Hepatocyte (in vitro differentiated cells): ENCODE measurements at regions not wholly inside any gene's neighbourhood (a gene's known extent, or its start where the extent isn't known, plus 50 kb on each side); places are given as distances from the start of the nearest gene placed in this dataset.
A peak's percentile ranks its signal among the peaks of the same experiment; 100 is the strongest.
"Not testable (repeated sequence)": the region's sequence is repeated elsewhere in the genome, so short reads cannot be mapped to it uniquely, and the experiment has no call there.

Experiments
- DNase-seq: peaks from one replicate; pipeline ENCODE4 v3.0.0-alpha.2; 2016; ENCODE audit warnings: low spot score
- H2AFZ ChIP-seq: fragments of 200-600 bp; sonication (generic); 2 replicates; pipeline ENCODE4 v1.6.0; 2016; ENCODE audit warnings: antibody characterized with exemption, mild to moderate bottlenecking
- H3K27ac ChIP-seq: fragments of 200-600 bp; sonication (generic); 2 replicates; pipeline ENCODE4 v1.5.1; 2016; ENCODE audit warnings: mild to moderate bottlenecking
- H3K27me3 ChIP-seq: fragments of 200-600 bp; sonication (generic); 2 replicates; pipeline ENCODE4 v1.6.1; 2016
- H3K36me3 ChIP-seq: fragments of 200-600 bp; sonication (generic); replicated peaks from 2 replicates; pipeline ENCODE4 v1.5.1; 2016; ENCODE audit warnings: low read depth; ENCODE audit not compliant: insufficient read depth
- H3K4me1 ChIP-seq: fragments of 200-600 bp; sonication (generic); 2 replicates; pipeline ENCODE4 v1.5.1; 2016; ENCODE audit warnings: mild to moderate bottlenecking, moderate library complexity; ENCODE audit not compliant: insufficient read depth
- H3K4me2 ChIP-seq: fragments of 200-600 bp; sonication (generic); 2 replicates; pipeline ENCODE4 v1.6.0; 2016
- H3K4me3 ChIP-seq: fragments of 200-600 bp; sonication (generic); 2 replicates; pipeline ENCODE4 v1.5.1; 2016; ENCODE audit warnings: mild to moderate bottlenecking
- H3K79me2 ChIP-seq: fragments of 200-600 bp; sonication (generic); 2 replicates; pipeline ENCODE4 v1.6.0; 2017; ENCODE audit warnings: mild to moderate bottlenecking
- H3K9me2 ChIP-seq: fragments of 200-600 bp; sonication (generic); replicated peaks from 2 replicates; pipeline ENCODE4 v1.6.0; 2017; ENCODE audit warnings: mild to moderate bottlenecking; ENCODE audit not compliant: insufficient read depth
- H3K9me3 ChIP-seq: fragments of 200-600 bp; sonication (generic); 2 replicates; pipeline ENCODE4 v1.5.1; 2016; ENCODE audit warnings: low read depth, mild to moderate bottlenecking
- H4K20me1 ChIP-seq: fragments of 200-600 bp; sonication (generic); 2 replicates; pipeline ENCODE4 v1.6.0; 2016; ENCODE audit warnings: mild to moderate bottlenecking; ENCODE audit not compliant: insufficient read depth, poor library complexity, severe bottlenecking
- EZH2 ChIP-seq: fragments of 200-600 bp; sonication (generic); IDR thresholded peaks from 2 replicates; pipeline ENCODE4 v1.6.1; 2016; ENCODE audit warnings: antibody characterized with exemption, mild to moderate bottlenecking, borderline replicate concordance
- EZH2phosphoT487 ChIP-seq: fragments of 200-600 bp; sonication (generic); IDR thresholded peaks from one replicate; pipeline ENCODE4 v1.6.1; 2018; ENCODE audit warnings: antibody characterized with exemption, mild to moderate bottlenecking, low read depth, moderate library complexity; ENCODE audit not compliant: unreplicated experiment, severe bottlenecking
- WGBS: methylation state at CpG from one replicate; pipeline ENCODE4 v1.1.6; 2016; ENCODE audit warnings: low lambda C conversion rate; ENCODE audit errors: missing lambda C conversion rate; 5-methylcytosine and 5-hydroxymethylcytosine counted together
- TF ChIP-seq, protein P1 (sequence below): fragments of 200-600 bp; sonication (generic); IDR thresholded peaks from 2 replicates; pipeline ENCODE4 v1.5.1; 2016; ENCODE audit warnings: antibody characterized with exemption, mild to moderate bottlenecking; ENCODE audit not compliant: poor library complexity

DNA sequence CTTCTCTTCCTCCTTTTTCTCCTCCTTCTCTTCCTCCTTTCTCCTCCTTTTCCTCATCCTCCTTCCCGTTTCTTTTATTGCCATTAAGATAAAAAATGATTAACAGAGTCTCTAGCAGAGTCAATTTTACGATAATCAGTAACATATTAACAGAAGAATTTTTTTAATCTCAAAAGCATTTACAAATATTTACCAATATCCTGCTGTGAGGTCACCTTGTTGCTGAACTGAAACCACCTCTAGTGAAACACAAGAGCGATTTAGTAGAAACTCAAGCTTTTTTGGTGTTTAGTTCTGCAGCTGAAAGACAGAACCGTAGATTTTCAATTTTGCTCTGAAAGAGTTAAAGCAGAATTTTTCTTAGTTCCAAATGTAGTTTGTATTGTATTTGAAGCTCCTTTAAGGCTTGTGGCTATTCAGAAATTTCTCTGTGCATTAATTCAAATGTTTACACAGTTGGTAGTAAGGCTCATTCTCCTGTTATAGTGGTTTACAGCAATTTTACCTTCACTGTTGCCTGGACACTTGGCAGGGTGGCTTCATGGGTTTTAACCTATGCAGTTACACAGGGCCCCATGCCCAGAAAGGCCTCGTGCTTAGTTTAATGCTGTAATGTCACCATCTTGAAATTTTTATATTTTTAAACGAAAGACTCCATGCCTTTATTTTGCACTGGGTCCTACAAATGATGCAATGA is 1106.6 kb upstream of the FAM98A start:
- peak overlapping the region; percentile 58 for H3K27ac ChIP-seq
- no peaks in the 10 kb centered on the region for H3K9me3 ChIP-seq
- TF ChIP-seq EZH2 = no peak
- TF ChIP-seq, protein P1, sequence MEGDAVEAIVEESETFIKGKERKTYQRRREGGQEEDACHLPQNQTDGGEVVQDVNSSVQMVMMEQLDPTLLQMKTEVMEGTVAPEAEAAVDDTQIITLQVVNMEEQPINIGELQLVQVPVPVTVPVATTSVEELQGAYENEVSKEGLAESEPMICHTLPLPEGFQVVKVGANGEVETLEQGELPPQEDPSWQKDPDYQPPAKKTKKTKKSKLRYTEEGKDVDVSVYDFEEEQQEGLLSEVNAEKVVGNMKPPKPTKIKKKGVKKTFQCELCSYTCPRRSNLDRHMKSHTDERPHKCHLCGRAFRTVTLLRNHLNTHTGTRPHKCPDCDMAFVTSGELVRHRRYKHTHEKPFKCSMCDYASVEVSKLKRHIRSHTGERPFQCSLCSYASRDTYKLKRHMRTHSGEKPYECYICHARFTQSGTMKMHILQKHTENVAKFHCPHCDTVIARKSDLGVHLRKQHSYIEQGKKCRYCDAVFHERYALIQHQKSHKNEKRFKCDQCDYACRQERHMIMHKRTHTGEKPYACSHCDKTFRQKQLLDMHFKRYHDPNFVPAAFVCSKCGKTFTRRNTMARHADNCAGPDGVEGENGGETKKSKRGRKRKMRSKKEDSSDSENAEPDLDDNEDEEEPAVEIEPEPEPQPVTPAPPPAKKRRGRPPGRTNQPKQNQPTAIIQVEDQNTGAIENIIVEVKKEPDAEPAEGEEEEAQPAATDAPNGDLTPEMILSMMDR = no peak
- no peak for TF ChIP-seq EZH2phosphoT487
- no peak for DNase-seq
- no peaks in the 10 kb centered on the region for H4K20me1 ChIP-seq
- no peaks in the 10 kb centered on the region for H3K79me2 ChIP-seq
- no peak overlapping the region for H2AFZ ChIP-seq
- H3K4me1 ChIP-seq = no peaks in the 10 kb centered on the region
- no peak overlapping the region for H3K4me3 ChIP-seq
- peak overlapping the region; percentile 57 for H3K4me2 ChIP-seq
- WGBS = 51% methylated on average over 6 of the region's 6 CpGs
- H3K36me3 ChIP-seq = no peaks in the 10 kb centered on the region
- no peaks in the 10 kb centered on the region for H3K27me3 ChIP-seq
- H3K9me2 ChIP-seq = no peaks in the 10 kb centered on the region

DNA sequence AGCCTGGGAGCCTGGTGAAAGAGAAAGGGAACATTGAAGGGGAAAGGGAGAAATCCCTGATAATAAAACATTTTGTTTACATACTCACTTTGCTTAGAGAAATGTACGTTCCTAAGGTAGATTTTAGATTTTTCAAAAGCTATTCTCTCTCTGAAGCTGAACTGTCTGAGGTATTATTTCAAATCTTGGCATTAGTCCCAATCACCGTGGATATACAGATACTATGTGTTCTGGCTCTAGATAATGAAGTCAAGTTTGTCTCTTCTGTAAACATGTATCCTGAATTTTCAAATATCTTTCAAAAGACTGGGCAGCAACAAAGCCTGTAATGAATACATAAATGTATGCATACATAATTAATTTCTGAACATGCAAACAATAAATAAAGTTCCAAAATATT is 1104.2 kb upstream of the FAM98A start:
- no peak overlapping the region for H3K4me2 ChIP-seq
- H3K4me3 ChIP-seq = no peak overlapping the region
- no peak for DNase-seq
- no peak overlapping the region for H3K27ac ChIP-seq
- H3K36me3 ChIP-seq = no peaks in the 10 kb centered on the region
- H4K20me1 ChIP-seq = no peaks in the 10 kb centered on the region
- H3K4me1 ChIP-seq = no peaks in the 10 kb centered on the region
- no peaks in the 10 kb centered on the region for H3K27me3 ChIP-seq
- WGBS = 34% methylated on average over 2 of the region's 2 CpGs
- H2AFZ ChIP-seq = no peak overlapping the region
- H3K79me2 ChIP-seq = no peaks in the 10 kb centered on the region
- no peaks in the 10 kb centered on the region for H3K9me3 ChIP-seq
- H3K9me2 ChIP-seq = no peaks in the 10 kb centered on the region
- TF ChIP-seq, protein P1 = no peak
- TF ChIP-seq EZH2phosphoT487 (no peak), EZH2 (no peak)

DNA sequence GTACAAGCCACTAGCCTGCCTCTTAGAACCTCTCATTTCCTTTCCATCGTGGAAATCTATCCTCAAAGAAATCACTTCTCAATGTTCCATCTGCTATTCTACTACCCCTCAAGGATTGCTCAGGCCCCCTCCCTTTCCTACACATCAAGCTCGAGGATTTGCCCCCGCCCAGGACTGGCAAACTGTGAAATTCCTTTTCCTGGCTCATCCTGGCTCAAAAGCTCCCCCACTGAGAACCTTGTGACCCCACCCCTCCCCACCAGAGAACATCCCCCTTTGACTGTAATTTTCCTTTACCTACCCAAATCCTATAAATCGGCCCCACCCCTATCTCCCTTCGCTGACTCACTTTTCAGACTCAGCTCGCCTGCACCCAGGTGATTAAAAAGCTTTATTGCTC is 1103.3 kb upstream of the FAM98A start:
- H3K4me1 ChIP-seq, H3K4me2 ChIP-seq, H4K20me1 ChIP-seq, H3K79me2 ChIP-seq, H3K27me3 ChIP-seq, H3K27ac ChIP-seq, H2AFZ ChIP-seq, H3K4me3 ChIP-seq, DNase-seq, H3K9me3 ChIP-seq, H3K36me3 ChIP-seq, H3K9me2 ChIP-seq: not testable (repeated sequence)
- WGBS = 82% methylated on average over 4 of the region's 6 CpGs

GRCh38 chr2:34677591-34677990 is 1078.5 kb upstream of the FAM98A start:
- H3K9me2 ChIP-seq, H3K4me3 ChIP-seq, H3K4me2 ChIP-seq, H3K36me3 ChIP-seq, H2AFZ ChIP-seq, H3K4me1 ChIP-seq, H4K20me1 ChIP-seq, H3K9me3 ChIP-seq, H3K27ac ChIP-seq, H3K79me2 ChIP-seq, DNase-seq, H3K27me3 ChIP-seq: not testable (repeated sequence)
- WGBS = 90% methylated on average over 12 of the region's 12 CpGs

DNA sequence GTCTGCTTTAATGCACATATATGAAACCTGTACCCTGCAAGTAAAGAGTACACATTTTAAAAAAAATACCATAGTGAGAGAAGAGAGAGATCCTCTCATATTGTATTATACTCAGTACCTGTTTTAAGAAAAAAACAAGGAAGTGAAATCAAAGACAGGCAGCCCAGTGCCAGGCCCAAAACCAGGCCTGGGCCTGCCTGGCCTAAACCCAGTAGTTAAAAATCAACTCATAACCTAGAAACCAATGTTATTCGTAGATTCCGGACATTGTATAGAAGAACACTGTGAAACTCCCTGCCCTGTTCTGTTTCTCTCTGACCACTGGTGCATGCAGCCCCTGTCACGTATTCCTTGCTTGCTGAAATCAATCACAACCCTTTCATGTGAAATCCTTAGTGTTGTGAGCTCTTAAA is 1078.0 kb upstream of the FAM98A start:
- H3K27ac ChIP-seq, H3K4me1 ChIP-seq, H3K4me2 ChIP-seq, H3K27me3 ChIP-seq, H3K36me3 ChIP-seq, H4K20me1 ChIP-seq, H3K4me3 ChIP-seq, DNase-seq, H2AFZ ChIP-seq, H3K79me2 ChIP-seq, H3K9me2 ChIP-seq, H3K9me3 ChIP-seq: not testable (repeated sequence)
- WGBS = 87% methylated on average over 3 of the region's 3 CpGs
